IMR-90 (cell line): ENCODE measurements at regions not wholly inside any gene's neighbourhood (a gene's known extent, or its start where the extent isn't known, plus 50 kb on each side); places are given as distances from the start of the nearest gene placed in this dataset.

Experiments
- ATAC-seq: fragments of 200-7000 bp; cut with Tn5 transposase; 2 replicates; pipeline ENCODE4 v1.9.1; 2020; ENCODE audit warnings: low read depth, mild to moderate bottlenecking, moderate library complexity
- BruUV-seq: library from RNA; stranded (reverse); fragments of 400-500 nt; replicated peaks from 2 replicates; lab custom pipeline; 2021; lab: Mats Ljungman, UMichigan
- CTCF ChIA-PET: fragments of 300-600 bp; formaldehyde crosslinking; extraction: SDS; loops from one replicate; lab custom pipeline; 2021; ENCODE audit warnings: antibody characterized with exemption; lab: Yijun Ruan, JAX
- POLR2A ChIA-PET: fragments of 300-600 bp; sonication (Branson Sonifier 250); formaldehyde crosslinking; loops from one replicate; lab custom pipeline; 2022; ENCODE audit warnings: antibody characterized with exemption; ENCODE audit not compliant: unreplicated experiment; lab: Charles Lee
- DNase-seq: peaks from one replicate; pipeline ENCODE4 v3.0.0; 2013
- H2AFZ ChIP-seq: replicated peaks from 2 replicates; pipeline ENCODE3; 2013; ENCODE audit warnings: low read length, mild to moderate bottlenecking; ENCODE audit not compliant: poor library complexity
- H2AK5ac ChIP-seq: 2 replicates; pipeline ENCODE4 v1.6.1; 2013; ENCODE audit warnings: low read depth, low read length, inconsistent platforms
- H2AK9ac ChIP-seq: replicated peaks from 2 replicates; pipeline ENCODE3; 2013; ENCODE audit warnings: mild to moderate bottlenecking, low read depth, low read length, moderate library complexity; ENCODE audit not compliant: poor library complexity
- H2BK120ac ChIP-seq: 2 replicates; pipeline ENCODE4 v1.6.1; 2013; ENCODE audit warnings: low read depth, low read length, inconsistent platforms
- H2BK15ac ChIP-seq: 3 replicates; pipeline ENCODE4 v1.6.1; 2013; ENCODE audit warnings: low read depth, low read length, inconsistent platforms
- H2BK20ac ChIP-seq: 2 replicates; pipeline ENCODE4 v1.6.1; 2013; ENCODE audit warnings: low read depth, mild to moderate bottlenecking, inconsistent platforms, low read length, moderate library complexity
- H2BK5ac ChIP-seq: 2 replicates; pipeline ENCODE4 v1.6.1; 2013; ENCODE audit warnings: mild to moderate bottlenecking, low read depth, low read length, inconsistent platforms; ENCODE audit not compliant: poor library complexity, severe bottlenecking
- H3K14ac ChIP-seq: replicated peaks from 2 replicates; pipeline ENCODE4 v1.6.1; 2013; ENCODE audit warnings: low read depth, low read length, inconsistent platforms
- H3K18ac ChIP-seq: 2 replicates; pipeline ENCODE4 v1.6.1; 2013; ENCODE audit warnings: low read depth, low read length, control low read depth
- H3K23ac ChIP-seq: 2 replicates; pipeline ENCODE4 v1.6.1; 2013; ENCODE audit warnings: low read depth, low read length, inconsistent platforms
- H3K27ac ChIP-seq: 2 replicates; pipeline ENCODE4 v1.5.1; 2013; ENCODE audit warnings: mild to moderate bottlenecking, control low read depth, low read length; ENCODE audit not compliant: insufficient read depth
- H3K27me3 ChIP-seq: 2 replicates; pipeline ENCODE4 v1.6.1; 2013; ENCODE audit warnings: low read length; ENCODE audit not compliant: control insufficient read depth, insufficient read depth
- H3K36me3 ChIP-seq: 2 replicates; pipeline ENCODE4 v1.6.1; 2013; ENCODE audit warnings: low read length, mixed read lengths; ENCODE audit not compliant: control insufficient read depth, insufficient read depth
- H3K4ac ChIP-seq: 2 replicates; pipeline ENCODE4 v1.6.1; 2013; ENCODE audit warnings: low read depth, low read length, inconsistent platforms
- H3K4me1 ChIP-seq: 2 replicates; pipeline ENCODE4 v1.6.1; 2013; ENCODE audit warnings: low read length, mixed read lengths; ENCODE audit not compliant: control insufficient read depth, insufficient read depth
- H3K4me2 ChIP-seq: 2 replicates; pipeline ENCODE4 v1.6.1; 2013; ENCODE audit warnings: low read depth, mild to moderate bottlenecking, control low read depth, low read length, moderate library complexity
- H3K4me3 ChIP-seq: 2 replicates; pipeline ENCODE4 v1.5.1; 2013; ENCODE audit warnings: low read depth, mild to moderate bottlenecking, control low read depth, low read length, moderate library complexity; ENCODE audit not compliant: insufficient read depth
- H3K56ac ChIP-seq: 2 replicates; pipeline ENCODE4 v1.6.1; 2013; ENCODE audit warnings: low read length, inconsistent platforms; ENCODE audit not compliant: insufficient read depth; ENCODE audit errors: extremely low read depth
- H3K79me1 ChIP-seq, 2 experiments: 2 replicates each; pipeline ENCODE4 v1.6.1; 2013; ENCODE audit warnings: low read length in 2 of 2, inconsistent platforms in 1 of 2, low read depth in 1 of 2
- H3K9ac ChIP-seq: 2 replicates; pipeline ENCODE4 v1.6.1; 2013; ENCODE audit warnings: low read depth, low read length, control low read depth
- H3K9me1 ChIP-seq: 2 replicates; pipeline ENCODE4 v1.6.1; 2013; ENCODE audit warnings: low read length, inconsistent platforms; ENCODE audit not compliant: insufficient read depth
- H3K9me3 ChIP-seq: 2 replicates; pipeline ENCODE4 v1.6.1; 2013; ENCODE audit warnings: low read length; ENCODE audit not compliant: control insufficient read depth, insufficient read depth
- H4K20me1 ChIP-seq: 2 replicates; pipeline ENCODE4 v1.6.1; 2013; ENCODE audit warnings: low read length, inconsistent platforms; ENCODE audit not compliant: insufficient read depth
- H4K5ac ChIP-seq: 2 replicates; pipeline ENCODE4 v1.6.1; 2013; ENCODE audit warnings: mild to moderate bottlenecking, low read depth, low read length, control low read depth
- H4K8ac ChIP-seq, 2 experiments: 2 replicates each; pipeline ENCODE4 v1.6.1; 2013; ENCODE audit warnings: low read depth in 2 of 2, low read length in 2 of 2, control low read depth in 1 of 2, inconsistent platforms in 1 of 2
- H4K91ac ChIP-seq: 2 replicates; pipeline ENCODE4 v1.6.1; 2013; ENCODE audit warnings: low read depth, low read length, inconsistent platforms; ENCODE audit not compliant: insufficient read depth
- BHLHE40 ChIP-seq: fragments of 150-350 bp; IDR thresholded peaks from 2 replicates; pipeline ENCODE4 v1.6.1; 2016; ENCODE audit warnings: mild to moderate bottlenecking, low read depth, low read length
- CEBPB ChIP-seq: IDR thresholded peaks from 2 replicates; pipeline ENCODE4 v1.6.1; 2012; ENCODE audit warnings: low read depth, low read length, improper control_type of control experiment
- CHD1 ChIP-seq: IDR thresholded peaks from 2 replicates; pipeline ENCODE4 v1.6.1; 2012; ENCODE audit warnings: low read depth, low read length, improper control_type of control experiment
- MXI1 ChIP-seq: IDR thresholded peaks from 2 replicates; pipeline ENCODE4 v1.6.1; 2012; ENCODE audit warnings: low read depth, mild to moderate bottlenecking, low read length, moderate library complexity, borderline replicate concordance
- RAD21 ChIP-seq: IDR thresholded peaks from 2 replicates; pipeline ENCODE4 v1.6.1; 2012; ENCODE audit warnings: low read length, improper control_type of control experiment
- RCOR1 ChIP-seq: IDR thresholded peaks from 2 replicates; pipeline ENCODE4 v1.6.1; 2012; ENCODE audit warnings: mild to moderate bottlenecking, low read length, improper control_type of control experiment; ENCODE audit not compliant: insufficient replicate concordance
- RFX5 ChIP-seq: IDR thresholded peaks from 2 replicates; pipeline ENCODE4 v1.8.0; 2012; ENCODE audit warnings: low read depth, mild to moderate bottlenecking, low read length, moderate library complexity
- SMC3 ChIP-seq: fragments of 150-350 bp; IDR thresholded peaks from 2 replicates; pipeline ENCODE4 v1.6.1; 2016; ENCODE audit warnings: low read depth, mild to moderate bottlenecking, antibody characterized with exemption, low read length, moderate library complexity
- WGBS, 2 experiments: methylation state at CpG; one replicate each; pipeline versions ENCODE4 v1.1.5 to v1.1.7; 2013; ENCODE audit warnings: missing lambda C conversion rate in 2 of 2; ENCODE audit not compliant: insufficient read length in 1 of 2; ENCODE audit errors: extremely low coverage in 2 of 2; 5-methylcytosine and 5-hydroxymethylcytosine counted together
- dilution Hi-C: fragments of 300-500 bp; cut with HindIII; formaldehyde crosslinking; loops from one replicate; pipeline ENCODE4 v1.14.3; 2018; ENCODE audit warnings: low sequenced_read_pairs; ENCODE audit not compliant: unreplicated experiment
- in situ Hi-C: fragments of 300-500 bp; cut with MboI; formaldehyde crosslinking; loops from 3 replicates; pipeline ENCODE4 v1.14.3; 2019; ENCODE audit warnings: low sequenced_read_pairs, inconsistent platforms, mixed read lengths
- intact Hi-C: fragments of 100-400 bp; cut with micrococcal nuclease; formaldehyde crosslinking; loops from 2 replicates; pipeline ENCODE4 v1.10.0; 2022

GRCh38 chrX:82945332-82945731, 562.8 kb upstream of the POU3F4 start:
- Histone ChIP-seq H3K27me3 (no peaks in the 10 kb centered on the region), H4K20me1 (no peaks in the 10 kb centered on the region), H4K5ac (no peak overlapping the region), H3K56ac (no peak overlapping the region), H2AFZ (no peak overlapping the region), H3K23ac (no peak overlapping the region), H3K4me3 (no peak overlapping the region), H3K14ac (no peak overlapping the region), H3K27ac (no peak overlapping the region), H2BK20ac (no peak overlapping the region), H3K4me1 (no peaks in the 10 kb centered on the region), H2BK5ac (no peak overlapping the region), H3K9me1 (no peaks in the 10 kb centered on the region), H3K18ac (no peak overlapping the region), H2AK9ac (no peak overlapping the region), H3K79me1 (no peaks in the 10 kb centered on the region), H3K9me3 (no peaks in the 10 kb centered on the region), H3K9ac (no peak overlapping the region), H2AK5ac (no peak overlapping the region), H3K36me3 (no peaks in the 10 kb centered on the region), H4K8ac (no peak overlapping the region), H2BK15ac (no peak overlapping the region), H3K4ac (no peak overlapping the region), H4K91ac (no peak overlapping the region), H3K4me2 (no peak overlapping the region), H2BK120ac (no peak overlapping the region)
- BruUV-seq = no TSS peak
- DNase-seq = no peak
- no CpG with 5 or more reads among the region's 3 CpGs for WGBS, 2 experiments
- TF ChIP-seq RAD21 (no peak), RFX5 (no peak), CHD1 (no peak), CEBPB (no peak), SMC3 (no peak), MXI1 (no peak), BHLHE40 (no peak), RCOR1 (no peak)
- intact Hi-C loops = no loop called here
- dilution Hi-C loops = no loop called here
- ChIA-PET POLR2A (no interaction called here), CTCF (no interaction called here)
- in situ Hi-C loops = no loop called here
- no peak for ATAC-seq
